ENCODE measurements at regions not wholly inside any gene's neighbourhood (a gene's known extent, or its start where the extent isn't known, plus 50 kb on each side); places are given as distances from the start of the nearest gene placed in this dataset.

DNA sequence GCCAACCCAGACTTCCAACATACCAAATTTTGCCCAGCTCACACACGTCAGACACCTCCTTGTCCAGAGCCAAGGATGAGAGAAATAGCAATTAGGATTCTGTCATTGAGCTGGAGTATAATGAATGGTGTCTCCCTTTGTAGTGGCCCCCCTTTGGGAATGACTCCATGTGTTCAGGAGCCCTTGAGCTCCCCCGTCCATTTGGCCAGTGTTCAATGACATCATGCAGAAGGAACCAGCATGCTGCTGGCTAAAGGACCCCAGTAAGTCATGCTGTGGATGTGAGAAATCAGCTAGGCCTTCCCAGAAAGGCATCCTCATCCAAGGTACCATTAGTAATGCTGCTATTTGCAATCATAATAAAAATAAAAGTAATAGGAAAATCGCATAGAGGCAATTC lies 158.8 kb upstream of the SRRM4 start:
- TF ChIP-seq, protein P1, sequence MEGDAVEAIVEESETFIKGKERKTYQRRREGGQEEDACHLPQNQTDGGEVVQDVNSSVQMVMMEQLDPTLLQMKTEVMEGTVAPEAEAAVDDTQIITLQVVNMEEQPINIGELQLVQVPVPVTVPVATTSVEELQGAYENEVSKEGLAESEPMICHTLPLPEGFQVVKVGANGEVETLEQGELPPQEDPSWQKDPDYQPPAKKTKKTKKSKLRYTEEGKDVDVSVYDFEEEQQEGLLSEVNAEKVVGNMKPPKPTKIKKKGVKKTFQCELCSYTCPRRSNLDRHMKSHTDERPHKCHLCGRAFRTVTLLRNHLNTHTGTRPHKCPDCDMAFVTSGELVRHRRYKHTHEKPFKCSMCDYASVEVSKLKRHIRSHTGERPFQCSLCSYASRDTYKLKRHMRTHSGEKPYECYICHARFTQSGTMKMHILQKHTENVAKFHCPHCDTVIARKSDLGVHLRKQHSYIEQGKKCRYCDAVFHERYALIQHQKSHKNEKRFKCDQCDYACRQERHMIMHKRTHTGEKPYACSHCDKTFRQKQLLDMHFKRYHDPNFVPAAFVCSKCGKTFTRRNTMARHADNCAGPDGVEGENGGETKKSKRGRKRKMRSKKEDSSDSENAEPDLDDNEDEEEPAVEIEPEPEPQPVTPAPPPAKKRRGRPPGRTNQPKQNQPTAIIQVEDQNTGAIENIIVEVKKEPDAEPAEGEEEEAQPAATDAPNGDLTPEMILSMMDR (IDR thresholded peaks at IDR 0.05; ENCODE audit: borderline replicate concordance, insufficient read depth, low read depth, low read length): no peak
- H3K4me3 ChIP-seq (ENCODE audit: low read depth, low read length): no peak overlapping the region

DNA sequence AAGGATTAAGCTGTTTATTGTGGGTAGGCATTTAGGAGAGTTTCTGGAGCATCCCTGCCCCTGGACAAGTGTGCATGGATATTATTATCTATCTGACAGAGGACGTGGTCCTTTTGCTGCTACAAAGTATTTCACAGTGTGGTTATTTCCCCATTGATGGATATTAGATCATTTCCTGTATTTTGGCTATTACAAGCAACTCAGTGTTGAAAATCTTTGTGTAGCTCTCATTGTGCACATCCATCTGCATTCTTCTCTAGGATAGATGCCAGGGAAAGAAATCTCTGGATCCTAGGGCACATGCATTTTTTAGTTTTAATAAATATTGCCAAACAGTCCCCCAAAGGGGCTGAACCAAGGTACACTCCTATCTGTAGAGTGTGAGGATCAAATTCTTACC lies 154.3 kb upstream of the SRRM4 start:
- no peak overlapping the region for H3K4me3 ChIP-seq (ENCODE audit: low read depth, low read length)
- TF ChIP-seq, protein P1 (IDR thresholded peaks at IDR 0.05; ENCODE audit: borderline replicate concordance, insufficient read depth, low read depth, low read length): no peak

DNA sequence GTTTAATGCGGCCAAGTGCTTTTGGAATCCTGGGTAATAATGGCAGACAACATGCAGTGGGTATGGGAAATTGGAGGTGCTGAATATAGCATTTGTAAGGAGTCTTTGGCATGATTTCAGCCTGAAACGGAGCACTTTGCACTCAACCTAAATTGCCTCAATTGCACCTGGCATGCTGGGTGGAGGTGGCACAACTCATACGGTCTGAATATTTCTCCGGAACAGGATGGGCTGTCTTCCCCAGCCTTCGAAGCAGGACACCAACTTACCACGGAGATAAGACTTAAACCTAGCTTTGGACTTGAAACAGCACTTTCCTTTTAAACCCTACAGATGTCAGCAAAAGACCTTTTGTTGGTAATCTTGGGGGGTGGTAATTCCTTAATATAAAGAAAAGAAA lies 153.7 kb upstream of the SRRM4 start:
- H3K4me3 ChIP-seq (ENCODE audit: low read depth, low read length): no peak overlapping the region
- TF ChIP-seq, protein P1 (IDR thresholded peaks at IDR 0.05; ENCODE audit: borderline replicate concordance, insufficient read depth, low read depth, low read length): no peak

DNA sequence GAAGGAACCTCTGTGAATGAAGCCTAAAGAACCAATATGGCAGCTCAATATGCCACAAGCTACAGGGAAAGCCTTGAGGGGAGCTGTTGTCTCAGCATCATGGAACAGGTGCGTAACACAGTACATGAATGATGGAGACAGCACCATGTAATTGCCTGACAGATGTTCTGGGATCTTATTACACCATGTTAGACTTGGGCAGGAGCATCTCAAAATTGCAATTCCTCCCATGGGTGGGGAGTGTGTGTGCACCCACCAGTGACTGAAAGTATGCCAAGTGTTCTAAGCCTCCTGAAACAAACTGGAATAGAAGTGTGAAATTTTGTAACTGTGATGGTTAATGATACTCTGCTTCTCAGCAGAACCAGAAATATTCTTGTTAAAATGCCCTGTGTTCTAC lies 151.0 kb upstream of the SRRM4 start:
- TF ChIP-seq, protein P1 (IDR thresholded peaks at IDR 0.05; ENCODE audit: borderline replicate concordance, insufficient read depth, low read depth, low read length): no peak
- no peak overlapping the region for H3K4me3 ChIP-seq (ENCODE audit: low read depth, low read length)

DNA sequence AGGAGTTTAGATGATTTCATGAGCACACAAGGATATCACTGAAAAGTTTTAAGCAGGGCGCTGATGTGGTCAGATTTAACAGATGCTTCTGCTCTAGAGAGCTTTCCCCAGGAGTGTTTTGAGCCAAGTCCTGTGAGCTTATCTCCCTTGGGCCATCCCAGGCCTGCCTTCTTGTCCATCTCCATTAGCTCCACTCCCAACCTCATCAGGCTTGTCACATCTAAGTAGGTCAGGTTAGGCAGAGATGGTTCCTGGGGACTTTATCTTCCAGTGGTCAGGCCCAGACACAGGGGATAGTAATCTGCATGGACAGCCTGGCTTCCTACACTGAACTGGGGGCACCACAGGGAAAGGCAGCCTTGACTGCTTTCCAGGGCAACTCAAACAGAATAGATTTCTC lies 145.4 kb upstream of the SRRM4 start:
- TF ChIP-seq, protein P1 (IDR thresholded peaks at IDR 0.05; ENCODE audit: borderline replicate concordance, insufficient read depth, low read depth, low read length): no peak
- no peak overlapping the region for H3K4me3 ChIP-seq (ENCODE audit: low read depth, low read length)

DNA sequence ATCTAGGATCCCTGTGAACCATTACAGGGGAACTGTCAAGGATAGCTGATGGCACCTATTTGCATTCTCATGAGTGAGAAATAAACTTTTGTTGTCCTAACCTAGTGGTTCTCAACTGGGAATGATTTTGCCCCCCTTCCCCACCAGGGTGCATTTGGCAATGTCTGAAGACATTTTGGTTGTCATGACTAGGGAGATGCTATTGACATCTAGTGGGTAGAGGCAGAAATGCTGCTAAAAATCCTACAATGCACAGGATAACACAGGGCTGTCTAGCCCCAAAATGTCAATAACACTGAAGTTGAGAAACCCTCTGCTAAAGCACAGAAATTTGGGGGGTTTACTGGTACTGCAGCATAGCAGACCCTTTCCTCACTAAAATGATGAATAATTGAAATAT lies 140.9 kb upstream of the SRRM4 start:
- H3K4me3 ChIP-seq (ENCODE audit: low read depth, low read length): no peak overlapping the region
- TF ChIP-seq, protein P1 (IDR thresholded peaks at IDR 0.05; ENCODE audit: borderline replicate concordance, insufficient read depth, low read depth, low read length): peak; percentile 45; the same call in 1 of the 2 replicates

DNA sequence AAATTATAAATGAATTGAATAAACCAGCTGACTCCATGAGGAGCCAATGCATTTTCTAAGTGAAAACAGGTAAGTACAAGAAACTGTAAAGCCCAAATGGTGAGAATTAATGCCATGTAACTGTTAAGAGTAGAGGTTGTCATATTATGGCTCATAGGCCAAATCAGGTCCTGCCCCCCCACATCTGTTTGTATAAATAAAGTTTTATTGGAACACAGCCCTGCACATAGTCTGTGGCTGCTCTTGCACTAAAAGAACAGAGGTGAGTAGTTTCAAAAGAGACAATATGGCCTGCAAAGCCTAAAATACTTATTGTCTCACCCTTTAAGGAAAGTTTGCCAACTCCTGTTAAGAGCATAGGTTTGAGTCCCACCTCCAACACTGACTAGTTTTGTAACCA lies 140.5 kb upstream of the SRRM4 start:
- TF ChIP-seq, protein P1 (IDR thresholded peaks at IDR 0.05; ENCODE audit: borderline replicate concordance, insufficient read depth, low read depth, low read length): no peak
- no peak overlapping the region for H3K4me3 ChIP-seq (ENCODE audit: low read depth, low read length)
